K562 (cell line): ENCODE measurements at regions not wholly inside any gene's neighbourhood (a gene's known extent, or its start where the extent isn't known, plus 50 kb on each side); places are given as distances from the start of the nearest gene placed in this dataset.

Experiments
- BHLHE40 ChIP-seq: IDR thresholded peaks from 2 replicates; pipeline ENCODE4 v1.6.1; 2011; ENCODE audit warnings: low read length, improper control_type of control experiment
- CBX8 ChIP-seq: fragments of 200-600 bp; sonication (generic); IDR thresholded peaks from 2 replicates; pipeline ENCODE4 v1.6.1; 2012; ENCODE audit warnings: borderline replicate concordance, mixed run types, low read depth, mild to moderate bottlenecking, moderate library complexity, mixed read lengths, low read length, control low read depth, inconsistent platforms; ENCODE audit not compliant: poor library complexity, severe bottlenecking; ENCODE audit errors: extremely low read depth
- DPF2 ChIP-seq: fragments of 450-650 bp; IDR thresholded peaks from 2 replicates; pipeline ENCODE4 v1.6.1; 2016
- EP300 ChIP-seq: IDR thresholded peaks from 2 replicates; pipeline ENCODE4 v1.6.1; 2012; ENCODE audit warnings: low read length, improper control_type of control experiment
- EZH2 ChIP-seq: IDR thresholded peaks from 2 replicates; pipeline ENCODE4 v1.6.1; 2012; ENCODE audit warnings: low read depth, mild to moderate bottlenecking, inconsistent platforms, low read length, borderline replicate concordance
- FOSL1 ChIP-seq: fragments of 200-800 bp; sonication (Bioruptor generic); conservative IDR thresholded peaks from 2 replicates; pipeline ENCODE4 v1.6.1; 2016; ENCODE audit warnings: missing genetic modification characterization, missing compliant biosample characterization
- KAT7 ChIP-seq: sonication (generic); formaldehyde crosslinking; IDR thresholded peaks from 2 replicates; pipeline ENCODE4 v1.8.0; 2022; ENCODE audit warnings: missing genetic modification reagents, mild to moderate bottlenecking, borderline replicate concordance
- KDM1A ChIP-seq, 2 experiments: fragments of 450-650 bp; IDR thresholded peaks; 2 replicates each; pipeline ENCODE4 v1.6.1; 2016; ENCODE audit warnings: mild to moderate bottlenecking in 2 of 2
- PPARD ChIP-seq: fragments of 250-450 bp; sonication (Bioruptor Pico); IDR thresholded peaks from 2 replicates; pipeline ENCODE4 v1.8.0; 2022; ENCODE audit warnings: inconsistent platforms, mild to moderate bottlenecking, moderate library complexity
- TF ChIP-seq, protein P1 (sequence below): fragments of 250-450 bp; sonication (Bioruptor Pico); IDR thresholded peaks from 2 replicates; pipeline ENCODE4 v1.8.0; 2022; ENCODE audit warnings: moderate library complexity, mild to moderate bottlenecking, inconsistent platforms
- TF ChIP-seq, protein P2 (sequence below), 3 experiments: IDR thresholded peaks in 2 of 3; conservative IDR thresholded peaks in 1 of 3; 2 replicates each; pipeline ENCODE4 v1.5.1; 2011 to 2012; ENCODE audit warnings: low read length in 3 of 3, mild to moderate bottlenecking in 3 of 3, control low read depth in 2 of 3, improper control_type of control experiment in 1 of 3, inconsistent platforms in 1 of 3, low read depth in 1 of 3, mixed read lengths in 1 of 3, moderate library complexity in 1 of 3; ENCODE audit not compliant: insufficient read depth in 2 of 3
- TF ChIP-seq, protein P3 (sequence below): sonication (generic); formaldehyde crosslinking; IDR thresholded peaks from 2 replicates; pipeline ENCODE4 v1.5.0; 2020; ENCODE audit warnings: missing genetic modification reagents

DNA sequence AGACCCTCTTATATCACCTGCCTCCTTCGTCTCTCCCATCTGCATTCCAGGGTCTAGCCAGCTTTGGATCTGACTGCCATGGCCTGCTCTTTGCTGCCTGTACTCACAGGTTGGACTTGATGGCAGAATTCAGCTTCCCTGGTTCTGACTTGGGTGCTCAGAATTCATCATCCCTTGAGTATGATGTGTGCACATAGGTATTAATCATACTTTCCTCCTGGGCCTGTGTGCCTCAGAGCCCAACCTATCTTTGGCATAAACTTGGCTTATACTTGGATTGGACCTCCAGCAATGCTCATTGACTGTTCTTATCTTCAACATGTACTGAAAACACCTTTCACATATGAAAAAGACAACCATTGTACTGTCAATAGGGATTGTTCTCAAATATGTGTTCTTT is 70.7 kb upstream of the LMNTD1 start:
- TF ChIP-seq, protein P1, sequence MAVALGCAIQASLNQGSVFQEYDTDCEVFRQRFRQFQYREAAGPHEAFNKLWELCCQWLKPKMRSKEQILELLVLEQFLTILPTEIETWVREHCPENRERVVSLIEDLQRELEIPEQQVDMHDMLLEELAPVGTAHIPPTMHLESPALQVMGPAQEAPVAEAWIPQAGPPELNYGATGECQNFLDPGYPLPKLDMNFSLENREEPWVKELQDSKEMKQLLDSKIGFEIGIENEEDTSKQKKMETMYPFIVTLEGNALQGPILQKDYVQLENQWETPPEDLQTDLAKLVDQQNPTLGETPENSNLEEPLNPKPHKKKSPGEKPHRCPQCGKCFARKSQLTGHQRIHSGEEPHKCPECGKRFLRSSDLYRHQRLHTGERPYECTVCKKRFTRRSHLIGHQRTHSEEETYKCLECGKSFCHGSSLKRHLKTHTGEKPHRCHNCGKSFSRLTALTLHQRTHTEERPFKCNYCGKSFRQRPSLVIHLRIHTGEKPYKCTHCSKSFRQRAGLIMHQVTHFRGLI (CRISPR knock-in tag) = no peak
- no peak for TF ChIP-seq BHLHE40
- TF ChIP-seq, protein P2, sequence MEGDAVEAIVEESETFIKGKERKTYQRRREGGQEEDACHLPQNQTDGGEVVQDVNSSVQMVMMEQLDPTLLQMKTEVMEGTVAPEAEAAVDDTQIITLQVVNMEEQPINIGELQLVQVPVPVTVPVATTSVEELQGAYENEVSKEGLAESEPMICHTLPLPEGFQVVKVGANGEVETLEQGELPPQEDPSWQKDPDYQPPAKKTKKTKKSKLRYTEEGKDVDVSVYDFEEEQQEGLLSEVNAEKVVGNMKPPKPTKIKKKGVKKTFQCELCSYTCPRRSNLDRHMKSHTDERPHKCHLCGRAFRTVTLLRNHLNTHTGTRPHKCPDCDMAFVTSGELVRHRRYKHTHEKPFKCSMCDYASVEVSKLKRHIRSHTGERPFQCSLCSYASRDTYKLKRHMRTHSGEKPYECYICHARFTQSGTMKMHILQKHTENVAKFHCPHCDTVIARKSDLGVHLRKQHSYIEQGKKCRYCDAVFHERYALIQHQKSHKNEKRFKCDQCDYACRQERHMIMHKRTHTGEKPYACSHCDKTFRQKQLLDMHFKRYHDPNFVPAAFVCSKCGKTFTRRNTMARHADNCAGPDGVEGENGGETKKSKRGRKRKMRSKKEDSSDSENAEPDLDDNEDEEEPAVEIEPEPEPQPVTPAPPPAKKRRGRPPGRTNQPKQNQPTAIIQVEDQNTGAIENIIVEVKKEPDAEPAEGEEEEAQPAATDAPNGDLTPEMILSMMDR (IDR thresholded peaks at IDR 0.05 in 2 of 3, conservative IDR thresholded peaks at IDR 0.05 in 1 of 3; ENCODE audit: insufficient read depth in 2 of 3, low read depth in 1 of 3, low read length in 3 of 3) = no peak
- TF ChIP-seq KDM1A (IDR thresholded peaks at IDR 0.05) = no peak
- no peak for TF ChIP-seq EP300
- no peak for TF ChIP-seq PPARD (CRISPR knock-in tag)
- TF ChIP-seq EZH2 = no peak
- no peak for TF ChIP-seq CBX8
- TF ChIP-seq DPF2 = no peak
- no peak for TF ChIP-seq KAT7 (CRISPR knock-in tag)
- no peak for TF ChIP-seq FOSL1 (tag)
- TF ChIP-seq, protein P3, sequence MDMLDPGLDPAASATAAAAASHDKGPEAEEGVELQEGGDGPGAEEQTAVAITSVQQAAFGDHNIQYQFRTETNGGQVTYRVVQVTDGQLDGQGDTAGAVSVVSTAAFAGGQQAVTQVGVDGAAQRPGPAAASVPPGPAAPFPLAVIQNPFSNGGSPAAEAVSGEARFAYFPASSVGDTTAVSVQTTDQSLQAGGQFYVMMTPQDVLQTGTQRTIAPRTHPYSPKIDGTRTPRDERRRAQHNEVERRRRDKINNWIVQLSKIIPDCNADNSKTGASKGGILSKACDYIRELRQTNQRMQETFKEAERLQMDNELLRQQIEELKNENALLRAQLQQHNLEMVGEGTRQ (CRISPR knock-in tag) = no peak
